CD4-positive, alpha-beta T cell (primary cell): ENCODE measurements at regions not wholly inside any gene's neighbourhood (a gene's known extent, or its start where the extent isn't known, plus 50 kb on each side); places are given as distances from the start of the nearest gene placed in this dataset.

Source experiments
- ATAC-seq: fragments of 200-7000 bp; cut with Tn5 transposase; one replicate; pipeline ENCODE4 v1.10.0; 2022; ENCODE audit warnings: mild to moderate bottlenecking; ENCODE audit not compliant: poor library complexity
- CTCF ChIA-PET: fragments of 350-600 bp; sonication (Branson Sonifier 250); formaldehyde crosslinking; loops from one replicate; lab custom pipeline; 2021; ENCODE audit warnings: antibody characterized with exemption, inconsistent platforms; lab: Charles Lee
- POLR2A ChIA-PET: fragments of 350-600 bp; sonication (Branson Sonifier 250); formaldehyde crosslinking; loops from one replicate; lab custom pipeline; 2021; ENCODE audit warnings: antibody characterized with exemption, inconsistent platforms; lab: Charles Lee
- DNase-seq, 14 experiments: peaks; one replicate each; pipeline ENCODE4 v3.0.0-alpha.2; 2013 to 2020; ENCODE audit warnings: mixed read lengths in 2 of 14
- H3K27ac ChIP-seq, 2 donors: one replicate each; pipeline versions ENCODE4 v1.5.1 to v1.7.0; 2013; ENCODE audit warnings: low read length in 2 of 2, low read depth in 1 of 2, mild to moderate bottlenecking in 1 of 2
- H3K27me3 ChIP-seq, 2 experiments: 1 replicate in 1 of 2; 2 replicates in 1 of 2; pipeline versions ENCODE4 v1.6.1 to v1.7.0; 2013; ENCODE audit warnings: low read length in 2 of 2, control low read depth in 1 of 2, mild to moderate bottlenecking in 1 of 2, moderate library complexity in 1 of 2; ENCODE audit not compliant: insufficient read depth in 2 of 2, control insufficient read depth in 1 of 2
- H3K36me3 ChIP-seq: one replicate; pipeline ENCODE4 v1.6.1; 2013; ENCODE audit warnings: low read length, control low read depth; ENCODE audit not compliant: insufficient read depth
- H3K4me1 ChIP-seq: one replicate; pipeline ENCODE4 v1.6.1; 2013; ENCODE audit warnings: low read length, control low read depth; ENCODE audit not compliant: insufficient read depth
- H3K4me3 ChIP-seq: one replicate; pipeline ENCODE4 v1.5.1; 2013; ENCODE audit warnings: mild to moderate bottlenecking, low read length, moderate library complexity
- H3K9me3 ChIP-seq, 2 experiments: 1 replicate in 1 of 2; 2 replicates in 1 of 2; pipeline versions ENCODE4 v1.6.1 to v1.7.0; 2013; ENCODE audit warnings: low read length in 2 of 2, mild to moderate bottlenecking in 2 of 2, control low read depth in 1 of 2, moderate library complexity in 1 of 2; ENCODE audit not compliant: control insufficient read depth in 1 of 2, insufficient read depth in 1 of 2
- H3K27ac Mint-ChIP-seq: one replicate; pipeline ENCODE4 v1.8.0; 2020; ENCODE audit warnings: mixed read lengths
- H3K27me3 Mint-ChIP-seq: one replicate; pipeline ENCODE4 v1.8.0; 2021; ENCODE audit warnings: mixed read lengths
- H3K36me3 Mint-ChIP-seq: one replicate; pipeline ENCODE4 v1.8.0; 2021; ENCODE audit warnings: low read depth, mixed read lengths
- H3K4me1 Mint-ChIP-seq: one replicate; pipeline ENCODE4 v1.8.0; 2021; ENCODE audit warnings: low read depth, mixed read lengths
- H3K4me3 Mint-ChIP-seq: one replicate; pipeline ENCODE4 v1.8.0; 2020; ENCODE audit warnings: mild to moderate bottlenecking, mixed read lengths
- H3K9me3 Mint-ChIP-seq: one replicate; pipeline ENCODE4 v1.8.0; 2020; ENCODE audit warnings: mixed read lengths
- intact Hi-C, 2 experiments: fragments of 100-400 bp; cut with DNase I in 1 of 2; cut with micrococcal nuclease in 1 of 2; formaldehyde crosslinking; loops; one replicate each; pipeline versions ENCODE4 v1.15.1 to v1.9.0; 2023 to 2025; cut with DNase I, micrococcal nuclease
- TF ChIP-seq, protein P1 (sequence below): fragments of 200-600 bp; IDR thresholded peaks from one replicate; pipeline ENCODE4 v1.8.0; 2022; ENCODE audit warnings: antibody characterized with exemption, mild to moderate bottlenecking

DNA sequence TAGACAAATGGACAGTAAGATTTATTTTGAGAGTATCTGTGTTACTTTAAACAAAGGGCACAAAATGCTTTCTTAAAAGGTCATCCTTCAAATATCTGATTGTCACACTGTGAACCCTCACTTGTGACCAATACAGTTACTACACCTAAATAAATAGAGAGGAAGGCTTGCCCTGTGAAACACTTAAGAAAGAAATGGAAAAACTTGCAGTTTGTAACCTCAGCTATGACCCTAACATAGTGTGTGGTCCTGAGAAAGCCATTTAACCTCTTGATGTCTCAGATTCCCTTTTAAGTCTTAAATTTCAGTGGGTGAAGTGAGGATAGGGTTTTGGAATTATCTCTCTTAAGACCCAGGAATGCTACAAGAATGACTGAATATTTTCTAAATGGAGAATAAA is 126.7 kb upstream of the SLC27A6 start:
- Mint-ChIP-seq H3K9me3 (no peaks in the 10 kb centered on the region), H3K27me3 (no peaks in the 10 kb centered on the region), H3K4me3 (no peak overlapping the region), H3K4me1 (no peaks in the 10 kb centered on the region), H3K36me3 (no peaks in the 10 kb centered on the region), H3K27ac (no peak overlapping the region)
- Histone ChIP-seq H3K36me3 (no peaks in the 10 kb centered on the region), H3K9me3 (no peaks in the 10 kb centered on the region), H3K27ac (no peak overlapping the region), H3K4me3 (no peak overlapping the region), H3K4me1 (no peaks in the 10 kb centered on the region), H3K27me3 (no peaks in the 10 kb centered on the region)
- TF ChIP-seq, protein P1, sequence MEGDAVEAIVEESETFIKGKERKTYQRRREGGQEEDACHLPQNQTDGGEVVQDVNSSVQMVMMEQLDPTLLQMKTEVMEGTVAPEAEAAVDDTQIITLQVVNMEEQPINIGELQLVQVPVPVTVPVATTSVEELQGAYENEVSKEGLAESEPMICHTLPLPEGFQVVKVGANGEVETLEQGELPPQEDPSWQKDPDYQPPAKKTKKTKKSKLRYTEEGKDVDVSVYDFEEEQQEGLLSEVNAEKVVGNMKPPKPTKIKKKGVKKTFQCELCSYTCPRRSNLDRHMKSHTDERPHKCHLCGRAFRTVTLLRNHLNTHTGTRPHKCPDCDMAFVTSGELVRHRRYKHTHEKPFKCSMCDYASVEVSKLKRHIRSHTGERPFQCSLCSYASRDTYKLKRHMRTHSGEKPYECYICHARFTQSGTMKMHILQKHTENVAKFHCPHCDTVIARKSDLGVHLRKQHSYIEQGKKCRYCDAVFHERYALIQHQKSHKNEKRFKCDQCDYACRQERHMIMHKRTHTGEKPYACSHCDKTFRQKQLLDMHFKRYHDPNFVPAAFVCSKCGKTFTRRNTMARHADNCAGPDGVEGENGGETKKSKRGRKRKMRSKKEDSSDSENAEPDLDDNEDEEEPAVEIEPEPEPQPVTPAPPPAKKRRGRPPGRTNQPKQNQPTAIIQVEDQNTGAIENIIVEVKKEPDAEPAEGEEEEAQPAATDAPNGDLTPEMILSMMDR: no peak
- ATAC-seq: no peak
- ChIA-PET POLR2A (no interaction called here), CTCF (no interaction called here)
- intact Hi-C loops: no loop called here
- no peak for DNase-seq

DNA sequence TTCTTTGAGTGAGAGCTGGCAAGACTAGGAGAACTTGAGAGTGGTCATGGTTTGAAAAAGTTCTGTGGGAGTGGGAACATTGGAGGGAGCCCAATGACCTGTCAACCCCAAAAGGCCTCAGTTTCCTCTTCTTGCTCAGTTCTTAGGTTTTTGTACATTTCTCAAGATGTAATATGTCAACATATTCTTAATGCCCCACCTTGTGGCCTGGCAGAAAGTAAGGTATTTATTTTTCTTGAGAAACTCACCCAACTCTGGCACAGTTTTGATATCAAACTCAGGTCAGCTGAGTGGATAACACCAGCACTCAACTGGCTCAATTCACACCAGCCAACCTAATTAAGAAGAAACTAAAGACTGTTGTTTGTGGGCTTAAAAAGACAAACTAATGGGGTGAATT is 123.0 kb upstream of the SLC27A6 start:
- Histone ChIP-seq H3K9me3 (peaks cover 0 to 6% of the 10 kb centered on the region in 2 experiments), H3K36me3 (no peaks in the 10 kb centered on the region), H3K27ac (no peak overlapping the region), H3K27me3 (no peaks in the 10 kb centered on the region), H3K4me3 (no peak overlapping the region), H3K4me1 (no peaks in the 10 kb centered on the region)
- POLR2A ChIA-PET: no interaction called here
- no peaks in the 10 kb centered on the region for H3K36me3 Mint-ChIP-seq
- intact Hi-C loops: no loop called here
- no peak overlapping the region for H3K4me3 Mint-ChIP-seq
- H3K27ac Mint-ChIP-seq: no peak overlapping the region
- CTCF ChIA-PET: no interaction called here
- TF ChIP-seq, protein P1: no peak
- no peaks in the 10 kb centered on the region for H3K9me3 Mint-ChIP-seq
- ATAC-seq (no peak), DNase-seq (no peak)
- H3K4me1 Mint-ChIP-seq: no peaks in the 10 kb centered on the region
- H3K27me3 Mint-ChIP-seq: no peaks in the 10 kb centered on the region

DNA sequence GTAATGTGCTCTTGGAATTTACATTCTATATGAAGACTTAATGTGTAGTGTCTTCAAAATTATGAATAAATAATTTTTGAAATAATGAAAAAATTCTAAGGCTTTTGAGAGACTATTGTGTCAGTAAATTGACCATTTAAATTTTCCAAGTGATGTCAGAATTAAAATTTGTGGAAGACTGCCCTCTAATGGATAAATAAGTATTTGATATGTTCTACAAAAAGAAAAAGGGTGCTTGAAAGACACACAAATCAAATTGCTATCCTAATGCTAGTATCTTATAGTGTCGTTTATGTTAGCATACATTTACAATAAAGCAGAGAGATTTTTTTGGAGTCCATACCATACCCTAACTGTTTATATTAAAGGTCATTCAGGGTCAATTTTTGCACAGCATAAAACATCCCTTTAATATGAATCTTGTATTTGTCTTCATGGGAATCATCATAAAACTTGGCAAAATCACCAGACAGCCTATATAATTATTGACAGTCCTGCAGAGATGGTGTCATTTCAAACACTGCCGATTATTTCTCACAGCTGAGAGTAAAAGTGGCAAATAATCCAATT is 120.8 kb upstream of the SLC27A6 start:
- no peak overlapping the region for H3K27ac ChIP-seq
- TF ChIP-seq, protein P1: no peak
- no peak overlapping the region for H3K4me3 Mint-ChIP-seq
- no peak overlapping the region for H3K4me3 ChIP-seq
- intact Hi-C loops: no loop called here
- peaks cover 0 to 6% of the 10 kb centered on the region in 2 experiments for H3K9me3 ChIP-seq
- POLR2A ChIA-PET: no interaction called here
- no peaks in the 10 kb centered on the region for H3K27me3 ChIP-seq
- peaks cover 7% of the 10 kb centered on the region for H3K9me3 Mint-ChIP-seq
- no peaks in the 10 kb centered on the region for H3K4me1 ChIP-seq
- no peaks in the 10 kb centered on the region for H3K36me3 Mint-ChIP-seq
- H3K36me3 ChIP-seq: no peaks in the 10 kb centered on the region
- H3K27ac Mint-ChIP-seq: no peak overlapping the region
- DNase-seq: no peak
- no peaks in the 10 kb centered on the region for H3K4me1 Mint-ChIP-seq
- CTCF ChIA-PET: no interaction called here
- no peak for ATAC-seq
- no peaks in the 10 kb centered on the region for H3K27me3 Mint-ChIP-seq
